ENCODE measurements at regions not wholly inside any gene's neighbourhood (a gene's known extent, or its start where the extent isn't known, plus 50 kb on each side); places are given as distances from the start of the nearest gene placed in this dataset.

- TF ChIP-seq GATA2 (IDR thresholded peaks at IDR 0.05; ENCODE audit: low read depth, low read length) (no peak), GATA3 (IDR thresholded peaks at IDR 0.05; ENCODE audit: low read depth, low read length) (no peak)
These were observed 231.5 kb upstream of the ID4 start for GRCh38 chr6:19605624-19606023.
